ENCODE measurements at regions not wholly inside any gene's neighbourhood (a gene's known extent, or its start where the extent isn't known, plus 50 kb on each side); places are given as distances from the start of the nearest gene placed in this dataset.
"Not testable (repeated sequence)": the region's sequence is repeated elsewhere in the genome, so short reads cannot be mapped to it uniquely, and the experiment has no call there.

GRCh38 chr22:49676783-49677494, 150.7 kb downstream of the BRD1 start:
- no peak for DNase-seq (ENCODE audit: low read depth)

- DNase-seq (ENCODE audit: low read depth), result no peak
These were observed 151.4 kb downstream of the BRD1 start for GRCh38 chr22:49676230-49676629.

- no peak for DNase-seq (ENCODE audit: low read depth)
These were observed 153.1 kb downstream of the BRD1 start for GRCh38 chr22:49674479-49675050.

- DNase-seq (ENCODE audit: low read depth), result no peak
These were observed 154.6 kb downstream of the BRD1 start for GRCh38 chr22:49673048-49673447.

- no peak for DNase-seq (ENCODE audit: low read depth)
These were observed 155.6 kb downstream of the BRD1 start for GRCh38 chr22:49672014-49672516.

- no peak for DNase-seq (ENCODE audit: low read depth)
These were observed 156.2 kb downstream of the BRD1 start for GRCh38 chr22:49671331-49672013.

GRCh38 chr22:49670456-49671330, 157.0 kb downstream of the BRD1 start:
- no peak for DNase-seq (ENCODE audit: low read depth)

GRCh38 chr22:49669969-49670455, 157.7 kb downstream of the BRD1 start:
- not testable (repeated sequence) for DNase-seq (ENCODE audit: low read depth)

- not testable (repeated sequence) for DNase-seq (ENCODE audit: low read depth)
These were observed 158.2 kb downstream of the BRD1 start for GRCh38 chr22:49669427-49669968.

GRCh38 chr22:49668402-49668801, 159.3 kb downstream of the BRD1 start:
- DNase-seq (ENCODE audit: low read depth), result no peak

GRCh38 chr22:49667236-49667635, 160.4 kb downstream of the BRD1 start:
- no peak for DNase-seq (ENCODE audit: low read depth)

- no peak for DNase-seq (ENCODE audit: low read depth)
These were observed 161.4 kb downstream of the BRD1 start for GRCh38 chr22:49666146-49666809.

GRCh38 chr22:49664891-49665290, 162.8 kb downstream of the BRD1 start:
- no peak for DNase-seq (ENCODE audit: low read depth)

- DNase-seq (ENCODE audit: low read depth), result no peak
These were observed 163.2 kb downstream of the BRD1 start for GRCh38 chr22:49664371-49664881.

- DNase-seq (ENCODE audit: low read depth), result no peak
These were observed 163.8 kb downstream of the BRD1 start for GRCh38 chr22:49663823-49664222.

- no peak for DNase-seq (ENCODE audit: low read depth)
These were observed 164.4 kb downstream of the BRD1 start for GRCh38 chr22:49663311-49663711.

GRCh38 chr22:49662681-49663080, 165.0 kb downstream of the BRD1 start:
- DNase-seq (ENCODE audit: low read depth), result no peak

GRCh38 chr22:49660794-49661781, 166.6 kb downstream of the BRD1 start:
- no peak for DNase-seq (ENCODE audit: low read depth)

- no peak for DNase-seq (ENCODE audit: low read depth)
These were observed 167.4 kb downstream of the BRD1 start for GRCh38 chr22:49660321-49660720.

GRCh38 chr22:49659924-49660315, 167.8 kb downstream of the BRD1 start:
- no peak for DNase-seq (ENCODE audit: low read depth)

Measured in activated T-helper 1 cell treated with Interleukin-2 at 50 U/mL for 16 hours (primary cell).